PC-3 (cell line): ENCODE measurements at regions not wholly inside any gene's neighbourhood (a gene's known extent, or its start where the extent isn't known, plus 50 kb on each side); places are given as distances from the start of the nearest gene placed in this dataset.
A peak's percentile ranks its signal among the peaks of the same experiment; 100 is the strongest.
"Not testable (repeated sequence)": the region's sequence is repeated elsewhere in the genome, so short reads cannot be mapped to it uniquely, and the experiment has no call there.

ENCODE experiments used
- ATAC-seq: fragments of 200-7000 bp; cut with Tn5 transposase; 2 replicates; pipeline ENCODE4 v1.9.1; 2020; ENCODE audit warnings: mild to moderate bottlenecking, moderate library complexity
- BruUV-seq: library from RNA; stranded (reverse); fragments of 400-500 nt; replicated peaks from 2 replicates; lab custom pipeline; 2021; lab: Mats Ljungman, UMichigan
- CTCF ChIA-PET: fragments of 300-600 bp; sonication (Branson Sonifier 250); formaldehyde crosslinking; loops from one replicate; lab custom pipeline; 2022; ENCODE audit warnings: antibody characterized with exemption; lab: Charles Lee
- POLR2A ChIA-PET: fragments of 300-600 bp; sonication (Branson Sonifier 250); formaldehyde crosslinking; loops from one replicate; lab custom pipeline; 2022; ENCODE audit warnings: antibody characterized with exemption; ENCODE audit not compliant: unreplicated experiment; lab: Charles Lee
- DNase-seq: peaks from one replicate; pipeline ENCODE4 v3.0.0-alpha.2; 2015
- H2AFZ ChIP-seq: fragments of 300-600 bp; sonication (generic); 2 replicates; pipeline ENCODE4 v1.6.0; 2016; ENCODE audit warnings: antibody characterized with exemption, low read length
- H3F3A ChIP-seq: fragments of 300-600 bp; sonication (generic); one replicate; pipeline ENCODE4 v1.6.0; 2017; ENCODE audit warnings: antibody characterized with exemption, low read length, control low read depth, mild to moderate bottlenecking; ENCODE audit not compliant: unreplicated experiment
- H3K27ac ChIP-seq: fragments of 300-600 bp; sonication (generic); 2 replicates; pipeline ENCODE4 v1.5.1; 2016; ENCODE audit warnings: mild to moderate bottlenecking, low read length
- H3K27me3 ChIP-seq: fragments of 300-600 bp; sonication (generic); 2 replicates; pipeline ENCODE4 v1.6.1; 2016; ENCODE audit warnings: low read length, mixed read lengths
- H3K36me3 ChIP-seq: fragments of 300-600 bp; sonication (generic); 2 replicates; pipeline ENCODE4 v1.6.1; 2016; ENCODE audit warnings: low read depth, mixed run types, low read length, mixed read lengths
- H3K4me1 ChIP-seq: fragments of 300-600 bp; sonication (generic); 2 replicates; pipeline ENCODE4 v1.5.1; 2016; ENCODE audit warnings: low read length; ENCODE audit not compliant: insufficient read depth
- H3K4me2 ChIP-seq: fragments of 300-600 bp; sonication (generic); 2 replicates; pipeline ENCODE4 v1.6.0; 2016; ENCODE audit warnings: low read length
- H3K4me3 ChIP-seq: fragments of 300-600 bp; sonication (generic); 2 replicates; pipeline ENCODE4 v1.5.1; 2016; ENCODE audit warnings: mild to moderate bottlenecking, low read length, mixed read lengths
- H3K79me2 ChIP-seq: fragments of 300-600 bp; sonication (generic); 2 replicates; pipeline ENCODE4 v1.6.1; 2017; ENCODE audit warnings: low read length, mixed read lengths
- H3K9ac ChIP-seq: fragments of 300-600 bp; sonication (generic); 2 replicates; pipeline ENCODE4 v1.6.0; 2016; ENCODE audit warnings: mild to moderate bottlenecking, low read length
- H3K9me2 ChIP-seq: fragments of 300-600 bp; sonication (generic); replicated peaks from 2 replicates; pipeline ENCODE4 v1.6.1; 2016; ENCODE audit warnings: mixed run types, low read length, mixed read lengths
- H3K9me3 ChIP-seq: fragments of 300-600 bp; sonication (generic); 2 replicates; pipeline ENCODE4 v1.6.1; 2016; ENCODE audit warnings: low read length, mixed read lengths
- H4K20me1 ChIP-seq: fragments of 300-600 bp; sonication (generic); 2 replicates; pipeline ENCODE4 v1.6.1; 2016; ENCODE audit warnings: low read length, mixed read lengths
- EZH2 ChIP-seq: fragments of 300-600 bp; sonication (generic); IDR thresholded peaks from one replicate; pipeline ENCODE4 v1.6.1; 2017; ENCODE audit warnings: antibody characterized with exemption, mild to moderate bottlenecking, low read length; ENCODE audit not compliant: unreplicated experiment
- EZH2phosphoT487 ChIP-seq: fragments of 300-600 bp; sonication (generic); IDR thresholded peaks from 2 replicates; pipeline ENCODE4 v1.6.1; 2018; ENCODE audit warnings: mild to moderate bottlenecking, antibody characterized with exemption, low read length, borderline replicate concordance
- intact Hi-C: fragments of 100-400 bp; cut with micrococcal nuclease; formaldehyde crosslinking; loops from 2 replicates; pipeline ENCODE4 v1.9.0; 2023
- TF ChIP-seq, protein P1 (sequence below): fragments of 300-600 bp; sonication (generic); conservative IDR thresholded peaks from 2 replicates; pipeline ENCODE4 v1.5.1; 2017; ENCODE audit warnings: antibody characterized with exemption, low read depth, mild to moderate bottlenecking, low read length

DNA sequence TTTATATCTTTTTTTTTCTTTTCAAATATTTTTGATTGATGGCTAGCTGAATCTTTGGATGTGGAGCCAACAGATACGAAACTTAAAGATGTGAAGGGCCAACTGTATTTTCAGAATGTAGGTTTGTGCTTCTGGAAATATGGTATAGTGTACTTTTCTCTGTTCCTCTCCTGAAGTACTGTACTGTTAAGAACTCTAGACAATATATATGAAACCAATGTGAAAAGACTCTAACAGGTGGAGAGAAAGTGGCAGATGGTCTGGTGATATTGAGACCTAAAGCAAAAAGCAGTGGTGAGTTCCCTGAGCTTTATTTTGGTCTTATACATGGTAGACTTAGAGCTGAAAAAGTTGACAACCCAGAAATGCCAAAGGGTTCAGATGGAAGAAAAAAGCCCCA lies 185.0 kb upstream of the GRIN3A start:
- Histone ChIP-seq H3K9me3 (no peaks in the 10 kb centered on the region), H3K4me3 (no peak overlapping the region), H4K20me1 (no peaks in the 10 kb centered on the region), H3K79me2 (no peaks in the 10 kb centered on the region), H3K27ac (no peak overlapping the region), H3K4me1 (no peaks in the 10 kb centered on the region), H3F3A (no peaks in the 10 kb centered on the region), H3K36me3 (no peaks in the 10 kb centered on the region), H3K9ac (no peak overlapping the region), H3K27me3 (no peaks in the 10 kb centered on the region), H3K4me2 (no peak overlapping the region), H3K9me2 (no peaks in the 10 kb centered on the region), H2AFZ (no peak overlapping the region)
- ChIA-PET CTCF (no interaction called here), POLR2A (no interaction called here)
- ATAC-seq (no peak), DNase-seq (no peak)
- TF ChIP-seq, protein P1, sequence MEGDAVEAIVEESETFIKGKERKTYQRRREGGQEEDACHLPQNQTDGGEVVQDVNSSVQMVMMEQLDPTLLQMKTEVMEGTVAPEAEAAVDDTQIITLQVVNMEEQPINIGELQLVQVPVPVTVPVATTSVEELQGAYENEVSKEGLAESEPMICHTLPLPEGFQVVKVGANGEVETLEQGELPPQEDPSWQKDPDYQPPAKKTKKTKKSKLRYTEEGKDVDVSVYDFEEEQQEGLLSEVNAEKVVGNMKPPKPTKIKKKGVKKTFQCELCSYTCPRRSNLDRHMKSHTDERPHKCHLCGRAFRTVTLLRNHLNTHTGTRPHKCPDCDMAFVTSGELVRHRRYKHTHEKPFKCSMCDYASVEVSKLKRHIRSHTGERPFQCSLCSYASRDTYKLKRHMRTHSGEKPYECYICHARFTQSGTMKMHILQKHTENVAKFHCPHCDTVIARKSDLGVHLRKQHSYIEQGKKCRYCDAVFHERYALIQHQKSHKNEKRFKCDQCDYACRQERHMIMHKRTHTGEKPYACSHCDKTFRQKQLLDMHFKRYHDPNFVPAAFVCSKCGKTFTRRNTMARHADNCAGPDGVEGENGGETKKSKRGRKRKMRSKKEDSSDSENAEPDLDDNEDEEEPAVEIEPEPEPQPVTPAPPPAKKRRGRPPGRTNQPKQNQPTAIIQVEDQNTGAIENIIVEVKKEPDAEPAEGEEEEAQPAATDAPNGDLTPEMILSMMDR: no peak
- no peak for TF ChIP-seq EZH2phosphoT487
- TF ChIP-seq EZH2: no peak
- BruUV-seq: no TSS peak
- intact Hi-C loops: no loop called here

DNA sequence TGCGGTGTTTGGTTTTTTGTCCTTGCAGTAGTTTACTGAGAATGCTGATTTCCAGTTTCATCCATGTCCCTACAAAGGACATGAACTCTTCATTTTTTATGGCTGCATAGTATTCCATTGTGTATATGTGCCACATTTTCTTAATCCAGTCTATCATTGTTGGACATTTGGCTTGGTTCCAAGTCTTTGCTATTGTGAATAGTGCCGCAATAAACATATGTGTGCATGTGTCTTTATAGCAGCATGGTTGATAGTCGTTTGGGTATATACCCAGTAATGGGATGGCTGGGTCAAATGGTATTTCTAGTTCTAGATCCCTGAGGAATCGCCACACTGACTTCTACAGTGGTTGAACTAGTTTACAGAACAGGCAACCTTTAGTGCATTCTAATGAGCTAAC lies 178.5 kb upstream of the GRIN3A start:
- BruUV-seq, CTCF ChIA-PET, H3K27ac ChIP-seq, H4K20me1 ChIP-seq, H3K4me2 ChIP-seq, H3K9me3 ChIP-seq, intact Hi-C loops, H3K4me1 ChIP-seq, H2AFZ ChIP-seq, H3K9ac ChIP-seq, H3K79me2 ChIP-seq, H3K4me3 ChIP-seq, H3K27me3 ChIP-seq, POLR2A ChIA-PET, DNase-seq, H3F3A ChIP-seq, H3K36me3 ChIP-seq, ATAC-seq, H3K9me2 ChIP-seq: not testable (repeated sequence)

DNA sequence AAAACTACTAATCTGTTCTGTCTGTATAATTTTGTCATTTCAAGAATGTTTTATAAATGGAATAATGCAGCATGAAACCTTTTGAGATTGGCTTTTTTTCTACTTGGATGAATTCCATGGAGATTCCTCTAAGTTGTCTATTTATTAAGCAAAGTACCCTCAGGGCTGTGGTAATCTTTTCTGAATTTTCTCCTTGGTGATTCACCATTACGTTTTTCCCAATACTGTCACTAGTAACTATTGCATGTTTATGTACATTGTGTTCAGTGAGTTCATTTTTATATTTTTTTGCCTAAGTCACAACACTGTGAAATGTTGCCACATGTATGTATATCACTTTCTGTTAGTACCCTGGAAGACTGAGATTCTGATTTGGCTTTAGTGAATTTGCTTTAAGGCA lies 177.0 kb upstream of the GRIN3A start:
- Histone ChIP-seq H3K27ac (no peak overlapping the region), H3K9ac (no peak overlapping the region), H4K20me1 (no peaks in the 10 kb centered on the region), H3K36me3 (no peaks in the 10 kb centered on the region), H3K27me3 (no peaks in the 10 kb centered on the region), H3K4me3 (no peak overlapping the region), H2AFZ (no peak overlapping the region), H3K9me2 (no peaks in the 10 kb centered on the region), H3K4me2 (no peak overlapping the region), H3K79me2 (no peaks in the 10 kb centered on the region), H3F3A (no peaks in the 10 kb centered on the region), H3K9me3 (no peaks in the 10 kb centered on the region), H3K4me1 (no peaks in the 10 kb centered on the region)
- no TSS peak for BruUV-seq
- POLR2A ChIA-PET: no interaction called here
- no peak for ATAC-seq
- intact Hi-C loops: no loop called here
- no peak for TF ChIP-seq EZH2
- TF ChIP-seq EZH2phosphoT487: no peak
- TF ChIP-seq, protein P1: no peak
- DNase-seq: peak; percentile 23
- CTCF ChIA-PET: no interaction called here
